Liver (tissue), 7 donors: ENCODE measurements at regions not wholly inside any gene's neighbourhood (a gene's known extent, or its start where the extent isn't known, plus 50 kb on each side); places are given as distances from the start of the nearest gene placed in this dataset.

Source experiments
- DNase-seq: peaks from one replicate; pipeline ENCODE4 v3.0.0-alpha.2; 2017; ENCODE audit warnings: low spot score
- H3K27ac ChIP-seq, 2 donors: one replicate each; pipeline ENCODE4 v1.7.0; 2013; ENCODE audit warnings: inconsistent platforms in 2 of 2, low read length in 2 of 2, control low read depth in 1 of 2, low read depth in 1 of 2, mild to moderate bottlenecking in 1 of 2
- H3K27me3 ChIP-seq, 4 donors: one replicate each; pipeline versions ENCODE4 v1.6.1 to v1.7.0; 2013; ENCODE audit warnings: low read length in 3 of 4, inconsistent platforms in 1 of 4, mild to moderate bottlenecking in 1 of 4, moderate library complexity in 1 of 4; ENCODE audit not compliant: control insufficient read depth in 4 of 4, insufficient read depth in 4 of 4
- H3K36me3 ChIP-seq, 4 donors: one replicate each; pipeline versions ENCODE4 v1.6.1 to v1.7.0; 2013; ENCODE audit warnings: low read length in 3 of 4, mild to moderate bottlenecking in 3 of 4, low read depth in 1 of 4, moderate library complexity in 1 of 4; ENCODE audit not compliant: control insufficient read depth in 4 of 4, insufficient read depth in 3 of 4
- H3K4me1 ChIP-seq, 4 donors: one replicate each; pipeline versions ENCODE4 v1.6.1 to v1.7.0; 2013; ENCODE audit warnings: low read length in 3 of 4, mild to moderate bottlenecking in 3 of 4, moderate library complexity in 1 of 4; ENCODE audit not compliant: control insufficient read depth in 4 of 4, insufficient read depth in 4 of 4
- H3K4me3 ChIP-seq, 3 donors: one replicate each; pipeline versions ENCODE4 v1.6.1 to v1.7.0; 2013; ENCODE audit warnings: low read length in 3 of 3, control low read depth in 1 of 3, low read depth in 1 of 3, mild to moderate bottlenecking in 1 of 3
- H3K9ac ChIP-seq, 2 donors: one replicate each; pipeline ENCODE4 v1.7.0; 2013; ENCODE audit warnings: low read length in 2 of 2, mild to moderate bottlenecking in 2 of 2, moderate library complexity in 2 of 2, control low read depth in 1 of 2, low read depth in 1 of 2
- H3K9me3 ChIP-seq, 4 donors: one replicate each; pipeline versions ENCODE4 v1.6.1 to v1.7.0; 2013; ENCODE audit warnings: low read length in 3 of 4; ENCODE audit not compliant: control insufficient read depth in 4 of 4
- ATF3 ChIP-seq: IDR thresholded peaks from 2 replicates; pipeline ENCODE4 v1.6.1; 2016; ENCODE audit warnings: antibody characterized with exemption
- EGR1 ChIP-seq, 2 donors: IDR thresholded peaks; 2 replicates each; pipeline ENCODE4 v1.6.1; 2016 to 2018; ENCODE audit warnings: antibody characterized with exemption in 2 of 2, low read depth in 2 of 2
- FOXA1 ChIP-seq: IDR thresholded peaks from 2 replicates; pipeline ENCODE4 v1.6.1; 2016; ENCODE audit warnings: antibody characterized with exemption
- FOXA2 ChIP-seq: IDR thresholded peaks from 2 replicates; pipeline ENCODE4 v1.6.1; 2016; ENCODE audit warnings: antibody characterized with exemption
- GABPA ChIP-seq, 2 donors: IDR thresholded peaks in 1 of 2; conservative IDR thresholded peaks in 1 of 2; 2 replicates each; pipeline ENCODE4 v1.6.1; 2016; ENCODE audit warnings: antibody characterized with exemption in 2 of 2, mild to moderate bottlenecking in 1 of 2, moderate library complexity in 1 of 2
- HNF4A ChIP-seq, 2 donors: conservative IDR thresholded peaks; 2 replicates each; pipeline ENCODE4 v1.6.1; 2016; ENCODE audit warnings: antibody characterized with exemption in 2 of 2, mild to moderate bottlenecking in 2 of 2
- JUND ChIP-seq, 2 donors: IDR thresholded peaks; 2 replicates each; pipeline ENCODE4 v1.6.1; 2016; ENCODE audit warnings: antibody characterized with exemption in 2 of 2
- NR2F2 ChIP-seq: IDR thresholded peaks from 2 replicates; pipeline ENCODE4 v1.6.1; 2016; ENCODE audit warnings: antibody characterized with exemption
- REST ChIP-seq: IDR thresholded peaks from 2 replicates; pipeline ENCODE4 v1.6.1; 2016; ENCODE audit warnings: antibody characterized with exemption, mild to moderate bottlenecking
- SP1 ChIP-seq: IDR thresholded peaks from 2 replicates; pipeline ENCODE4 v1.6.1; 2018; ENCODE audit warnings: antibody characterized with exemption, mild to moderate bottlenecking
- TAF1 ChIP-seq: conservative IDR thresholded peaks from 2 replicates; pipeline ENCODE4 v1.6.1; 2016; ENCODE audit warnings: antibody characterized with exemption, mild to moderate bottlenecking
- YY1 ChIP-seq: IDR thresholded peaks from 2 replicates; pipeline ENCODE4 v1.6.1; 2016; ENCODE audit warnings: antibody characterized with exemption, mild to moderate bottlenecking
- ZBTB33 ChIP-seq: IDR thresholded peaks from 2 replicates; pipeline ENCODE4 v1.6.1; 2016; ENCODE audit warnings: antibody characterized with exemption
- WGBS: extraction: QIAGEN DNeasy Blood & Tissue Kit; methylation state at CpG from one replicate; pipeline ENCODE4 v1.1.7; 2013; 5-methylcytosine and 5-hydroxymethylcytosine counted together
- donor health status: healthy.
- donor health status: healthy.
- donor health status: healthy.
- donor health status: healthy.

- Histone ChIP-seq H3K4me3 (no peak overlapping the region), H3K9me3 (no peaks in the 10 kb centered on the region), H3K27me3 (no peaks in the 10 kb centered on the region), H3K36me3 (no peaks in the 10 kb centered on the region), H3K4me1 (no peaks in the 10 kb centered on the region), H3K27ac (no peak overlapping the region), H3K9ac (no peak overlapping the region)
- no peak for TF ChIP-seq JUND (IDR thresholded peaks at IDR 0.05)
- TF ChIP-seq REST = no peak
- TF ChIP-seq YY1 = no peak
- no peak for TF ChIP-seq TAF1
- no peak for TF ChIP-seq GABPA (IDR thresholded peaks at IDR 0.05 in 1 of 2, conservative IDR thresholded peaks at IDR 0.05 in 1 of 2)
- no peak for TF ChIP-seq ATF3
- TF ChIP-seq ZBTB33 = no peak
- TF ChIP-seq EGR1 (IDR thresholded peaks at IDR 0.05; ENCODE audit: low read depth in 2 of 2) = no peak
- TF ChIP-seq FOXA1 = no peak
- no peak for DNase-seq
- 95% methylated on average over 4 of the region's 4 CpGs for WGBS
These were observed 355.2 kb upstream of the UBE2E3 start for GRCh38 chr2:180625006-180625844.

GRCh38 chr2:180621941-180622918, 358.2 kb upstream of the UBE2E3 start:
- H3K9me3 ChIP-seq = no peaks in the 10 kb centered on the region
- TF ChIP-seq NR2F2 (no peak), SP1 (no peak), HNF4A (conservative IDR thresholded peaks at IDR 0.05) (no peak), ATF3 (no peak), FOXA1 (no peak), FOXA2 (no peak), EGR1 (IDR thresholded peaks at IDR 0.05; ENCODE audit: low read depth in 2 of 2) (no peak)
- H3K9ac ChIP-seq = no peak overlapping the region
- DNase-seq = no peak
- WGBS = 74% methylated on average over 3 of the region's 3 CpGs
- no peaks in the 10 kb centered on the region for H3K4me1 ChIP-seq
- no peaks in the 10 kb centered on the region for H3K36me3 ChIP-seq
- no peak overlapping the region for H3K4me3 ChIP-seq
- H3K27ac ChIP-seq = no peak overlapping the region
- no peaks in the 10 kb centered on the region for H3K27me3 ChIP-seq
